Stimulated activated memory B cell treated with anti-CD40 and anti-IgM and Interleukin-4, amounts not matched to agents 10 μg/mL and 1 μg/mL and 100 μg/mL, for 72 hours (primary cell): ENCODE measurements at regions not wholly inside any gene's neighbourhood (a gene's known extent, or its start where the extent isn't known, plus 50 kb on each side); places are given as distances from the start of the nearest gene placed in this dataset.
A peak's percentile ranks its signal among the peaks of the same experiment; 100 is the strongest.
"Not testable (repeated sequence)": the region's sequence is repeated elsewhere in the genome, so short reads cannot be mapped to it uniquely, and the experiment has no call there.

Experiments used
- ATAC-seq: fragments of 150-1000 bp; cut with Tn5 transposase; 2 replicates; pipeline ENCODE4 v1.10.0; 2021
- H3K27ac Mint-ChIP-seq: one replicate; pipeline ENCODE4 v1.8.0; 2022; ENCODE audit warnings: mild to moderate bottlenecking, mixed read lengths
- H3K27me3 Mint-ChIP-seq: one replicate; pipeline ENCODE4 v1.8.0; 2022; ENCODE audit warnings: mixed read lengths
- H3K36me3 Mint-ChIP-seq: one replicate; pipeline ENCODE4 v1.8.0; 2022; ENCODE audit warnings: mixed read lengths
- H3K4me1 Mint-ChIP-seq: one replicate; pipeline ENCODE4 v1.8.0; 2022; ENCODE audit warnings: mixed read lengths
- H3K4me3 Mint-ChIP-seq: one replicate; pipeline ENCODE4 v1.8.0; 2022; ENCODE audit warnings: mild to moderate bottlenecking, moderate library complexity, mixed read lengths
- H3K9me3 Mint-ChIP-seq: one replicate; pipeline ENCODE4 v1.8.0; 2022; ENCODE audit warnings: mixed read lengths

GRCh38 chr1:119227456-119227855 lies 87.0 kb upstream of the WARS2 start:
- H3K9me3 Mint-ChIP-seq, result no peaks in the 10 kb centered on the region
- peaks cover 37% of the 10 kb centered on the region for H3K36me3 Mint-ChIP-seq
- H3K27ac Mint-ChIP-seq, result no peak overlapping the region
- H3K27me3 Mint-ChIP-seq, result no peaks in the 10 kb centered on the region
- H3K4me3 Mint-ChIP-seq, result no peak overlapping the region
- no peak for ATAC-seq
- peaks cover under 1% of the 10 kb centered on the region for H3K4me1 Mint-ChIP-seq

DNA sequence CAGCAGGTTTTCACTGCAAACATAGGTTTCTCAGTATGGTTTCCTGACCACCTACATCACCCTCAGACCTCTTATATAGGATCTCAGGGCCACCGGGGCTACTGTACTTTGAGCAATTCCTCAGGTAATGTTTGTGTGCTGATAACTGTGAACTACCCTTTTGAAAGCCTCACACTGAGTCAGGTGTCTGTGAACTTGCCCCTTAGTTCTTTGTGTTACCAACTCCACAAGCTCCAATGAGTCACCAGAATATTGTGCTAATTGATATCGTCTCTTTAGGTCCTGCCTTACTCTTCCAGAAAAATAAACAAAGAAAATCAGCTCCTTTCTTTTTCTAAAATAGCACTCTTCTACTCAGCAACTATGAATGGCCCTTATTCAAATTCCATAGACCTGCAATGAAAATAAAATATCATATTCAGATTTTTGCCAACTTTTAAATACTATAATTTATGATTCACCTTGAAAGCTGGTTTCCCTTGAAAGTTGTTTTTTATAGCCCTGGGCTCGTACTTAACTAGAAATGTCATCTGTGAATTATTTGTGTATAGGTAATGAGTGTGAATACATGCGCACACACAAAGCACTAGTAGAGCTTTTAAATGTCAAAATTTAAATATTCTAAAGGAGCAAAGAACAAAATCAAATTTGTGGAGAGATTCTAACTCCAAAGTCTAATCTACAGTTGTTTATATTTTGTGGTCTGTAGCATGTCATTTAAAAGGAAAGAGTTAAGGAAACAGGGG lies 88.1 kb upstream of the WARS2 start:
- peaks cover 40% of the 10 kb centered on the region for H3K36me3 Mint-ChIP-seq
- no peak for ATAC-seq

DNA sequence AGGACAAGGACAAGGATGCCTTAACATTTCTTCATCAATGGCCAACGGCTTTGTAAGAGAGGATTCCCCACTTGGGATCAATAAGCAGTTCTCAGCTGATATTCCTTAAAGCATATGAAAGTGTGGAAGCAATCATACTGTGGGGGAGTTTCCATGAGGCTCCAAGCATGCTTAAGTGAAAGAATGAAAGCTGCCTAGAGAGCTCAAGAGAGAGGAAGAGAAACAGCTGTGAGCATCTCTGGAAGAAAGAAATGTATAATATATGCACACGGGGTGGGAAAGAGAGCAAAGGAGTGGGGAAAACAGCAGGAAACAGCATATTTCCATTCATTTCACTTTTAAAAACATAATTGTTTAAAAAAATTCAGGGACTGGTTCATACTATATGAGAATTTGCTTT lies 94.7 kb upstream of the WARS2 start:
- H3K36me3 Mint-ChIP-seq, result peaks cover 41% of the 10 kb centered on the region
- no peak overlapping the region for H3K4me3 Mint-ChIP-seq
- H3K4me1 Mint-ChIP-seq, result no peaks in the 10 kb centered on the region
- H3K27me3 Mint-ChIP-seq, result no peaks in the 10 kb centered on the region
- no peak overlapping the region for H3K27ac Mint-ChIP-seq
- no peak for ATAC-seq
- no peaks in the 10 kb centered on the region for H3K9me3 Mint-ChIP-seq

More for the DNA sequence above, 88.1 kb upstream of the WARS2 start:
- Mint-ChIP-seq H3K9me3 (no peaks in the 10 kb centered on the region), H3K4me1 (no peaks in the 10 kb centered on the region), H3K4me3 (no peak overlapping the region), H3K27ac (no peak overlapping the region), H3K27me3 (no peaks in the 10 kb centered on the region)

GRCh38 chr1:119245881-119246280 lies 105.4 kb upstream of the WARS2 start:
- H3K9me3 Mint-ChIP-seq, result no peaks in the 10 kb centered on the region
- H3K4me1 Mint-ChIP-seq, result no peaks in the 10 kb centered on the region
- peaks cover 22% of the 10 kb centered on the region for H3K36me3 Mint-ChIP-seq
- H3K4me3 Mint-ChIP-seq, result no peak overlapping the region
- H3K27ac Mint-ChIP-seq, result no peak overlapping the region
- ATAC-seq, result no peak
- H3K27me3 Mint-ChIP-seq, result no peaks in the 10 kb centered on the region

DNA sequence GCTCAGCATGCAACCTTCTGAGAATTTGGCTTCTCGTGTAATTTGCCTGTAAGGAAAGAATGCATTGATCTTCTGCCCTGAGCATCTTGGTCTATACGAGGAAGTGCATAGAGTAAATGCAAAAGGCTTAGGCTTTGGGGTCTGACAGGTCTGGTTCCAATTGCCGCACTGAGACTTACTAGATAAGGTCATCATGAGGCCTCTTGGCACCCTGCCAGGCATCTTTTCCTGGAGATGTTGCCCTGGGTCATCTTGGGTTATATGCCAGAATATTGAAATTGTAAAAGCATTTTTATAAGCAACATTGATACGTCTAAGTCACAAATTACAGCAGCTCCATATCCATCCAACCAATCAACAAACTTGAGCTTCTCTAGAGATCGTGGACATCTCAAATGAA lies 108.8 kb upstream of the WARS2 start:
- ATAC-seq, result no peak
- H3K9me3 Mint-ChIP-seq, result no peaks in the 10 kb centered on the region
- peaks cover 22% of the 10 kb centered on the region for H3K36me3 Mint-ChIP-seq
- H3K4me1 Mint-ChIP-seq, result no peaks in the 10 kb centered on the region
- no peak overlapping the region for H3K27ac Mint-ChIP-seq
- no peak overlapping the region for H3K4me3 Mint-ChIP-seq
- H3K27me3 Mint-ChIP-seq, result no peaks in the 10 kb centered on the region

DNA sequence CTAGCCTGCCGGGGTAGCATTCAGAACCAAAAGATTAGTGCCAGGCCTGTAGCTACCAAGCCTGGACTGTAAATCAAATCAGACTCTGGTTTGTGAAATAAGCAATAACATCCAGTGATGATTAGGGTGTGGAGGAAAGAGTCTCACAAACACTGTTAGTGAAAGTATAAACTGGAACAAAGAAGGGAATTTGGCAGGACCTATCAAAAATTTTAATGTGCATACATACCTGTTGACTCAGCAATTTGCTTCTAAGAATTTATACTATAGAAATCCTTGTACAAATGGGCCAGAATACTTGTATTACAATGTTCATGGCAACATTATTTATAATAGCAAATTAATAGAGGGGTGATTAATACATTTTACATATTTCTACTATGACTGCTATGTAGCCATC lies 109.8 kb upstream of the WARS2 start:
- no peak for ATAC-seq
- H3K4me3 Mint-ChIP-seq, result no peak overlapping the region
- no peaks in the 10 kb centered on the region for H3K9me3 Mint-ChIP-seq
- H3K36me3 Mint-ChIP-seq, result peaks cover 15% of the 10 kb centered on the region
- H3K4me1 Mint-ChIP-seq, result no peaks in the 10 kb centered on the region
- no peak overlapping the region for H3K27ac Mint-ChIP-seq
- H3K27me3 Mint-ChIP-seq, result no peaks in the 10 kb centered on the region

GRCh38 chr1:119251751-119252150 lies 111.3 kb upstream of the WARS2 start:
- Mint-ChIP-seq H3K4me3 (no peak overlapping the region), H3K27me3 (no peaks in the 10 kb centered on the region), H3K9me3 (peaks cover 3% of the 10 kb centered on the region), H3K36me3 (peaks cover 9% of the 10 kb centered on the region), H3K27ac (no peak overlapping the region), H3K4me1 (no peaks in the 10 kb centered on the region)
- ATAC-seq, result no peak

DNA sequence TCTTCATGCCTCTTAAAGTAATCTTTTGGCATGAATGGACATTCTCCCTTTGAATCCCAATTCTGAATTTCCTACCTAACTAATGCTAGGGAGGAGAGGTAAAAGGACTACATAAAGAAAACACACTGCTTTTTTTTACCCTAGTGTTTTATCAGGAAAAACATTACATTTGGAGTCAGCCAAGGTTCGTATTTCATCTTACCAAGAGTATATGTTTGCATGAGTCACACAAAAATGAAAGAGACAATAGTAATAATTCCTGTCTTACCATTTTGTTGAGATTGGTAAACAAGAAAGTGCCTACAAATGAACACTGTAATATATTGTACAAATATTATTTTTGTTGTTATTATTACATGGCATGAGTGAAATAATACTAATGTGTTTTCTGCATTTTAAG lies 112.9 kb upstream of the WARS2 start:
- Mint-ChIP-seq H3K4me1 (no peaks in the 10 kb centered on the region), H3K9me3 (peaks cover 8% of the 10 kb centered on the region), H3K27ac (no peak overlapping the region), H3K36me3 (peaks cover 15% of the 10 kb centered on the region), H3K4me3 (no peak overlapping the region), H3K27me3 (no peaks in the 10 kb centered on the region)
- no peak for ATAC-seq

DNA sequence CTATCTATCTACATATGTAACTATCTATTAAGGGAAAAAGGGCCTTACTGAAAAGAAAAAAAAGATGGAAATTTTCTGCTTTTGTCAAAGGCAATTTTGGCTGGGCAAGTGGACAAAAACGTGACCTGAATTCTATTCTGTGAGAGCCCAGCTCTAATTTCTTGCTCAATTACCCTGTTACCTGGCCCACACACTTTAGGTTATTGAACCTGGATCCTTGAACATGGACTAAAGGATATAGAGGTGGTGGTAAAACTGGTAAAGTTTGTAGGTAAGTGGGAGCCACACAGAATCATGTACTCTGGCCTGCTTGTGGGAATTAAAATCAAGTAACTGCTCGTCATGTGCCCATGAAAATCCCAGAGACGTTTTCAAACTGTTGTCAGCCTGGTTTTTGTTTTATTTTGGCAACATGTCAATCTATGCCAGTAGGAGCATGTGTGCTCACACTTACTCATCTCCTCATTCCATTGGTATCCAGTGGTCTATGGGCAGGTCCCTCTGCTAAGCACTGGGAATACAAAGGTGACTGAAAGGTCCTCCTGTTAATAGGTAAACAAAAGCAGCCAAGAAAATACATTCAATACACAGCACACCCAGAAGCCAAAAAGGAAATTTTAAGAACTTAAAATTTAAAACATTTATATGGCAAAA lies 113.7 kb upstream of the WARS2 start:
- no peak overlapping the region for H3K27ac Mint-ChIP-seq
- no peak for ATAC-seq
- peaks cover 10% of the 10 kb centered on the region for H3K9me3 Mint-ChIP-seq
- peaks cover 11% of the 10 kb centered on the region for H3K36me3 Mint-ChIP-seq
- H3K4me3 Mint-ChIP-seq, result no peak overlapping the region
- H3K4me1 Mint-ChIP-seq, result no peaks in the 10 kb centered on the region
- H3K27me3 Mint-ChIP-seq, result no peaks in the 10 kb centered on the region

- not testable (repeated sequence) for H3K27me3 Mint-ChIP-seq, H3K4me1 Mint-ChIP-seq, H3K36me3 Mint-ChIP-seq, H3K4me3 Mint-ChIP-seq, H3K27ac Mint-ChIP-seq, H3K9me3 Mint-ChIP-seq, ATAC-seq
Measured at GRCh38 chr1:119256089-119256488, 112.5 kb upstream of the HAO2 start.

DNA sequence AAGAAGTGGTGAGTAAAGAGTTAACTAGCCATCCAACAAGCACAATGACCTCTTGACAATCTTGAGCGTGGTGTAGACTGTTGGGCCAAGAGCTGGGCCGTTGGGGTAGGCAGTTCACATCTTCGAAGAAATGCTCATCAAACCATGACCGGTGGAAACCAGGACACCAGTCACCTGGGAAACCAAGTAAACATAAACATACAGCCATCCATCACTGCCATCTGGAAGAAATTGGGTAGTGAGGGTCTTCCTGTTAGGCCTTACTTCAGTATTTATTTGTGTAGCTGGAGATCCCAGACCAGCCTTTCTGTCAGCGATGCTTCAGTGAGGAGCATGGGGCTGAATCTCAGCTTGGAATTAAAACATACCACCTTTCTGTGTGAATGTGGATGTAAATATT lies 108.1 kb upstream of the HAO2 start:
- ATAC-seq, result no peak
- Mint-ChIP-seq H3K36me3 (peaks cover 6% of the 10 kb centered on the region), H3K4me3 (no peak overlapping the region), H3K4me1 (no peaks in the 10 kb centered on the region), H3K9me3 (peaks cover 10% of the 10 kb centered on the region), H3K27me3 (no peaks in the 10 kb centered on the region), H3K27ac (no peak overlapping the region)

- Mint-ChIP-seq H3K27me3 (peaks cover 8% of the 10 kb centered on the region), H3K27ac (no peak overlapping the region), H3K4me1 (peaks cover 14% of the 10 kb centered on the region), H3K36me3 (peaks cover 6% of the 10 kb centered on the region), H3K9me3 (peaks cover 3% of the 10 kb centered on the region), H3K4me3 (no peak overlapping the region)
- ATAC-seq, result peak; percentile 95
Measured at GRCh38 chr1:119266386-119266785, 102.2 kb upstream of the HAO2 start.

DNA sequence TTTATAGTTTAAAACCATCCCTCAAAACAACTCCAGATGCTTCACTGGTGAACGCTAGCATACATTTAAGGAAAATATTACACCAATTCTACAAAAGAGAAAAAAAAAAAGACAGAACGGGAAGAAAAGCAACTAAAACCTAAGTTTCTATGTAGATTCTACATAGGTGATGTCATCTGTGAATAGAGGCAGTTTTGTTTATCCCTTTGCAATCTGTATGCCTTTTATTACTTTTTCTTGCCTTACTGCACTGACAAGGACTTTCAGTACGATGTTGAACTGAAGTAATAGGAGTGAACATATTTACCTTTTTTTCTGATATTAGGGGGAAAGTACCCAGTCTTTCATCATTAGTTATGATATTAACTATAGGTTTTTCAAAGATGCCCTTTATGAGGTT lies 101.7 kb upstream of the HAO2 start:
- ATAC-seq, result no peak
- Mint-ChIP-seq H3K36me3 (peaks cover 6% of the 10 kb centered on the region), H3K4me3 (no peak overlapping the region), H3K9me3 (peaks cover 3% of the 10 kb centered on the region), H3K27ac (no peak overlapping the region), H3K27me3 (peaks cover 8% of the 10 kb centered on the region), H3K4me1 (peaks cover 14% of the 10 kb centered on the region)

DNA sequence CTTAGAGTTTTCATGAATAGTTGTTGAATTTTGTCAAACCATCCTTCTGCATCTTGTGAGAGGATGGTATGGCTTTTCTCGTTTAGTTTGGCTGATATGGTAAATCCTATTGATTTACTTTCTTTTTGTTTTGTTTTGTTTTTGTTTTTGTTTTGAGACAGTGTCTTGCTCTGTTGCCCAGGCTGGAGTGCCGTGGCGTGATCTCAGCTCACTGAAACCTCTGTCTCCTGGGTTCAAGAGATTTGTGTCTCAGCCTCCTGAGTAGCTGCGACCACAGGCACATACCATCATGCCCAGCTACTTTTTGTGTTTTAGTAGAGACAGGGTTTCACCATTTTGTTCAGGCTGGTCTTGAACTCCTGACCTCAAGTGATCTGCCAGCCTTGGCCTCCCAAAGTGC lies 101.3 kb upstream of the HAO2 start:
- H3K27ac Mint-ChIP-seq, H3K36me3 Mint-ChIP-seq, ATAC-seq, H3K9me3 Mint-ChIP-seq, H3K4me3 Mint-ChIP-seq, H3K27me3 Mint-ChIP-seq: not testable (repeated sequence)
- H3K4me1 Mint-ChIP-seq, result peaks cover 14% of the 10 kb centered on the region

DNA sequence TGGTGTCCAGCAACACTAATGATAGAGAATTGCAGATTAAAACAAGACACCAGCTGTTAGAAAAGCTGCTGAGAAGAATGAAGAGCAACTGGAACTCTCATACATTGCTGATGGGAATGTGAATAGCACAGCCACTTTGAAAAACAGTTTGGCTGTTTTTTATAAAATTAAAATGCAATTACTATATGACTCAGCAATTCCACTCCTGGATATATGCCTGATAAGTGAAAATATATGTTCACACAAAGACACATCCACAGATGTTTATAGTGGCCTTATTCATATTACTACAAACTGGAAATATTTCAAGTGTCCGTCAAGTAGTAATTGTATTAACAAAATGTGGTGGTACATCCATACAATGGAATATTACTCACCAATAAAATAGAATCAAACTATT lies 99.7 kb upstream of the HAO2 start:
- Mint-ChIP-seq H3K27ac (no peak overlapping the region), H3K4me1 (peaks cover 14% of the 10 kb centered on the region), H3K36me3 (peaks cover 6% of the 10 kb centered on the region), H3K9me3 (peaks cover 3% of the 10 kb centered on the region), H3K4me3 (no peak overlapping the region), H3K27me3 (peaks cover 8% of the 10 kb centered on the region)
- ATAC-seq, result no peak
